T-helper 2 cell treated with Interferon-gamma antibody and Interleukin-4, amounts not matched to agents 5 μg/mL and 100 μg/mL, for 36 hours (primary cell): ENCODE measurements at regions not wholly inside any gene's neighbourhood (a gene's known extent, or its start where the extent isn't known, plus 50 kb on each side); places are given as distances from the start of the nearest gene placed in this dataset.

ENCODE experiments used
- DNase-seq: peaks from one replicate; pipeline ENCODE4 v3.0.0; 2021; ENCODE audit warnings: low spot score
- H3K27ac Mint-ChIP-seq: one replicate; pipeline ENCODE4 v1.8.0; 2021; ENCODE audit warnings: mild to moderate bottlenecking, mixed read lengths
- H3K27me3 Mint-ChIP-seq: one replicate; pipeline ENCODE4 v1.8.0; 2021; ENCODE audit warnings: low read depth, mixed read lengths
- H3K36me3 Mint-ChIP-seq: one replicate; pipeline ENCODE4 v1.8.0; 2021; ENCODE audit warnings: low read depth, mixed read lengths
- H3K4me1 Mint-ChIP-seq: one replicate; pipeline ENCODE4 v1.8.0; 2021; ENCODE audit warnings: low read depth, mixed read lengths
- H3K4me3 Mint-ChIP-seq: one replicate; pipeline ENCODE4 v1.8.0; 2022; ENCODE audit warnings: mild to moderate bottlenecking, moderate library complexity, mixed read lengths
- H3K9me3 Mint-ChIP-seq: one replicate; pipeline ENCODE4 v1.8.0; 2021; ENCODE audit warnings: mixed read lengths

GRCh38 chr2:59874361-59874760 lies 679.1 kb downstream of the BCL11A start:
- peaks cover 3% of the 10 kb centered on the region for H3K27me3 Mint-ChIP-seq
- no peaks in the 10 kb centered on the region for H3K4me1 Mint-ChIP-seq
- H3K9me3 Mint-ChIP-seq = no peaks in the 10 kb centered on the region
- no peak overlapping the region for H3K4me3 Mint-ChIP-seq
- H3K36me3 Mint-ChIP-seq = no peaks in the 10 kb centered on the region
- H3K27ac Mint-ChIP-seq = no peak overlapping the region
- no peak for DNase-seq

GRCh38 chr2:59871830-59872229 lies 681.6 kb downstream of the BCL11A start:
- Mint-ChIP-seq H3K9me3 (no peaks in the 10 kb centered on the region), H3K36me3 (no peaks in the 10 kb centered on the region), H3K4me1 (no peaks in the 10 kb centered on the region), H3K27me3 (peaks cover 3% of the 10 kb centered on the region), H3K4me3 (no peak overlapping the region), H3K27ac (no peak overlapping the region)
- no peak for DNase-seq

- no peaks in the 10 kb centered on the region for H3K9me3 Mint-ChIP-seq
- H3K4me3 Mint-ChIP-seq = no peak overlapping the region
- H3K27ac Mint-ChIP-seq = no peak overlapping the region
- no peaks in the 10 kb centered on the region for H3K27me3 Mint-ChIP-seq
- H3K4me1 Mint-ChIP-seq = no peaks in the 10 kb centered on the region
- no peaks in the 10 kb centered on the region for H3K36me3 Mint-ChIP-seq
- DNase-seq = no peak
Observed at GRCh38 chr2:59868981-59869380, 684.5 kb downstream of the BCL11A start.

GRCh38 chr2:59866436-59866835 lies 687.0 kb downstream of the BCL11A start:
- no peak for DNase-seq
- H3K9me3 Mint-ChIP-seq = peaks cover 12% of the 10 kb centered on the region
- no peak overlapping the region for H3K4me3 Mint-ChIP-seq
- no peaks in the 10 kb centered on the region for H3K27me3 Mint-ChIP-seq
- H3K27ac Mint-ChIP-seq = no peak overlapping the region
- H3K36me3 Mint-ChIP-seq = no peaks in the 10 kb centered on the region
- H3K4me1 Mint-ChIP-seq = no peaks in the 10 kb centered on the region

GRCh38 chr2:59858540-59858939 lies 694.9 kb downstream of the BCL11A start:
- Mint-ChIP-seq H3K4me1 (no peaks in the 10 kb centered on the region), H3K4me3 (no peak overlapping the region), H3K9me3 (peaks cover 12% of the 10 kb centered on the region), H3K27me3 (no peaks in the 10 kb centered on the region), H3K36me3 (no peaks in the 10 kb centered on the region), H3K27ac (no peak overlapping the region)
- no peak for DNase-seq

GRCh38 chr2:59857109-59857508 lies 696.3 kb downstream of the BCL11A start:
- Mint-ChIP-seq H3K9me3 (peaks cover 6% of the 10 kb centered on the region), H3K4me1 (no peaks in the 10 kb centered on the region), H3K27ac (no peak overlapping the region), H3K36me3 (no peaks in the 10 kb centered on the region), H3K27me3 (no peaks in the 10 kb centered on the region), H3K4me3 (no peak overlapping the region)
- DNase-seq = no peak

- no peak for DNase-seq
- no peaks in the 10 kb centered on the region for H3K4me1 Mint-ChIP-seq
- H3K4me3 Mint-ChIP-seq = no peak overlapping the region
- H3K36me3 Mint-ChIP-seq = no peaks in the 10 kb centered on the region
- no peaks in the 10 kb centered on the region for H3K9me3 Mint-ChIP-seq
- H3K27ac Mint-ChIP-seq = no peak overlapping the region
- no peaks in the 10 kb centered on the region for H3K27me3 Mint-ChIP-seq
Observed at GRCh38 chr2:59856391-59856790, 697.1 kb downstream of the BCL11A start.

- Mint-ChIP-seq H3K9me3 (no peaks in the 10 kb centered on the region), H3K4me3 (no peak overlapping the region), H3K4me1 (no peaks in the 10 kb centered on the region), H3K36me3 (no peaks in the 10 kb centered on the region), H3K27ac (no peak overlapping the region), H3K27me3 (no peaks in the 10 kb centered on the region)
- DNase-seq = no peak
Observed at GRCh38 chr2:59853032-59853431, 700.4 kb downstream of the BCL11A start.

- no peak for DNase-seq
- Mint-ChIP-seq H3K4me1 (no peaks in the 10 kb centered on the region), H3K27ac (no peak overlapping the region), H3K9me3 (no peaks in the 10 kb centered on the region), H3K27me3 (no peaks in the 10 kb centered on the region), H3K36me3 (no peaks in the 10 kb centered on the region), H3K4me3 (no peak overlapping the region)
Observed at GRCh38 chr2:59851836-59852475, 701.5 kb downstream of the BCL11A start.

- Mint-ChIP-seq H3K27me3 (no peaks in the 10 kb centered on the region), H3K4me1 (no peaks in the 10 kb centered on the region), H3K27ac (no peak overlapping the region), H3K9me3 (no peaks in the 10 kb centered on the region), H3K4me3 (no peak overlapping the region), H3K36me3 (no peaks in the 10 kb centered on the region)
- DNase-seq = no peak
Observed at GRCh38 chr2:59850554-59850953, 702.9 kb downstream of the BCL11A start.

GRCh38 chr2:59833941-59834340 lies 719.5 kb downstream of the BCL11A start:
- Mint-ChIP-seq H3K27me3 (no peaks in the 10 kb centered on the region), H3K9me3 (no peaks in the 10 kb centered on the region), H3K36me3 (no peaks in the 10 kb centered on the region), H3K4me1 (no peaks in the 10 kb centered on the region), H3K27ac (no peak overlapping the region), H3K4me3 (no peak overlapping the region)
- DNase-seq = no peak

GRCh38 chr2:59830601-59831000 lies 722.9 kb downstream of the BCL11A start:
- Mint-ChIP-seq H3K27me3 (no peaks in the 10 kb centered on the region), H3K27ac (no peak overlapping the region), H3K4me1 (no peaks in the 10 kb centered on the region), H3K4me3 (no peak overlapping the region), H3K36me3 (no peaks in the 10 kb centered on the region), H3K9me3 (no peaks in the 10 kb centered on the region)
- no peak for DNase-seq

- H3K36me3 Mint-ChIP-seq = no peaks in the 10 kb centered on the region
- H3K4me1 Mint-ChIP-seq = no peaks in the 10 kb centered on the region
- no peak for DNase-seq
- H3K27me3 Mint-ChIP-seq = no peaks in the 10 kb centered on the region
- no peaks in the 10 kb centered on the region for H3K9me3 Mint-ChIP-seq
- H3K27ac Mint-ChIP-seq = no peak overlapping the region
- H3K4me3 Mint-ChIP-seq = no peak overlapping the region
Observed at GRCh38 chr2:59827677-59828076, 725.8 kb downstream of the BCL11A start.

- H3K4me1 Mint-ChIP-seq = no peaks in the 10 kb centered on the region
- no peak overlapping the region for H3K4me3 Mint-ChIP-seq
- no peak for DNase-seq
- H3K9me3 Mint-ChIP-seq = no peaks in the 10 kb centered on the region
- H3K27me3 Mint-ChIP-seq = no peaks in the 10 kb centered on the region
- no peaks in the 10 kb centered on the region for H3K36me3 Mint-ChIP-seq
- H3K27ac Mint-ChIP-seq = no peak overlapping the region
Observed at GRCh38 chr2:59826177-59826576, 727.3 kb downstream of the BCL11A start.

GRCh38 chr2:59824314-59824713 lies 729.1 kb downstream of the BCL11A start:
- Mint-ChIP-seq H3K27ac (no peak overlapping the region), H3K9me3 (no peaks in the 10 kb centered on the region), H3K4me3 (no peak overlapping the region), H3K27me3 (no peaks in the 10 kb centered on the region), H3K36me3 (no peaks in the 10 kb centered on the region), H3K4me1 (no peaks in the 10 kb centered on the region)
- no peak for DNase-seq
